Natural killer cell (primary cell): ENCODE measurements at regions not wholly inside any gene's neighbourhood (a gene's known extent, or its start where the extent isn't known, plus 50 kb on each side); places are given as distances from the start of the nearest gene placed in this dataset.

Experiments
- ATAC-seq, 3 donors: fragments of 150-1000 bp in 2 of 3; fragments of 200-7000 bp in 1 of 3; cut with Tn5 transposase; 1 replicate in 1 of 3; 2 replicates in 2 of 3; pipeline ENCODE4 v1.10.0; 2021; ENCODE audit warnings: mild to moderate bottlenecking in 2 of 3, moderate library complexity in 2 of 3
- DNase-seq, 2 donors: peaks; one replicate each; pipeline versions ENCODE4 v3.0.0 to v3.0.0-alpha.2; 2013 to 2021; ENCODE audit warnings: mixed read lengths in 1 of 2
- H3K27ac ChIP-seq: one replicate; pipeline ENCODE4 v1.5.1; 2013; ENCODE audit warnings: mild to moderate bottlenecking, low read length
- H3K27me3 ChIP-seq: one replicate; pipeline ENCODE4 v1.6.1; 2013; ENCODE audit warnings: low read length; ENCODE audit not compliant: control insufficient read depth, insufficient read depth
- H3K36me3 ChIP-seq: one replicate; pipeline ENCODE4 v1.6.1; 2013; ENCODE audit warnings: low read length; ENCODE audit not compliant: control insufficient read depth, insufficient read depth
- H3K4me1 ChIP-seq: one replicate; pipeline ENCODE4 v1.6.1; 2013; ENCODE audit warnings: low read length; ENCODE audit not compliant: control insufficient read depth, insufficient read depth
- H3K4me3 ChIP-seq: one replicate; pipeline ENCODE4 v1.5.1; 2013; ENCODE audit warnings: low read length
- H3K9me3 ChIP-seq: one replicate; pipeline ENCODE4 v1.6.1; 2013; ENCODE audit warnings: low read length; ENCODE audit not compliant: control insufficient read depth, insufficient read depth
- H3K27ac Mint-ChIP-seq, 2 donors: one replicate each; pipeline ENCODE4 v1.8.0; 2022; ENCODE audit warnings: mild to moderate bottlenecking in 2 of 2, mixed read lengths in 2 of 2, moderate library complexity in 1 of 2
- H3K27me3 Mint-ChIP-seq, 2 donors: one replicate each; pipeline ENCODE4 v1.8.0; 2022; ENCODE audit warnings: low read depth in 2 of 2, mixed read lengths in 2 of 2
- H3K36me3 Mint-ChIP-seq: one replicate; pipeline ENCODE4 v1.8.0; 2022; ENCODE audit warnings: mixed read lengths
- H3K4me1 Mint-ChIP-seq, 2 donors: one replicate each; pipeline ENCODE4 v1.8.0; 2022; ENCODE audit warnings: mixed read lengths in 2 of 2
- H3K4me3 Mint-ChIP-seq: one replicate; pipeline ENCODE4 v1.8.0; 2022; ENCODE audit warnings: mild to moderate bottlenecking, moderate library complexity, mixed read lengths
- H3K9me3 Mint-ChIP-seq, 2 donors: one replicate each; pipeline ENCODE4 v1.8.0; 2022; ENCODE audit warnings: mixed read lengths in 2 of 2
- CTCF ChIP-seq: fragments of 200-600 bp; IDR thresholded peaks from one replicate; pipeline ENCODE4 v1.8.0; 2022; ENCODE audit warnings: antibody characterized with exemption
- WGBS: methylation state at CpG from one replicate; pipeline ENCODE4 v1.1.7; 2013; ENCODE audit warnings: missing lambda C conversion rate; ENCODE audit not compliant: insufficient coverage; 5-methylcytosine and 5-hydroxymethylcytosine counted together
- intact Hi-C: fragments of 100-400 bp; cut with micrococcal nuclease; formaldehyde crosslinking; loops from one replicate; pipeline ENCODE4 v1.14.2; 2022

- intact Hi-C loops: no loop called here
- no peak overlapping the region for H3K4me3 Mint-ChIP-seq
- H3K4me1 ChIP-seq: no peaks in the 10 kb centered on the region
- no peak for ATAC-seq
- H3K27me3 Mint-ChIP-seq: peaks cover 3 to 9% of the 10 kb centered on the region in 2 donors
- DNase-seq: no peak
- no peak overlapping the region for H3K4me3 ChIP-seq
- WGBS: 43% methylated on average over 7 of the region's 8 CpGs
- H3K27me3 ChIP-seq: no peaks in the 10 kb centered on the region
- H3K9me3 Mint-ChIP-seq: no peaks in the 10 kb centered on the region
- TF ChIP-seq CTCF: no peak
- H3K9me3 ChIP-seq: no peaks in the 10 kb centered on the region
- no peak overlapping the region for H3K27ac Mint-ChIP-seq
- no peak overlapping the region for H3K27ac ChIP-seq
- H3K36me3 ChIP-seq: no peaks in the 10 kb centered on the region
- no peaks in the 10 kb centered on the region for H3K4me1 Mint-ChIP-seq
- H3K36me3 Mint-ChIP-seq: no peaks in the 10 kb centered on the region
Observed at GRCh38 chr1:17881761-17882160, 126.6 kb downstream of the ACTL8 start.

DNA sequence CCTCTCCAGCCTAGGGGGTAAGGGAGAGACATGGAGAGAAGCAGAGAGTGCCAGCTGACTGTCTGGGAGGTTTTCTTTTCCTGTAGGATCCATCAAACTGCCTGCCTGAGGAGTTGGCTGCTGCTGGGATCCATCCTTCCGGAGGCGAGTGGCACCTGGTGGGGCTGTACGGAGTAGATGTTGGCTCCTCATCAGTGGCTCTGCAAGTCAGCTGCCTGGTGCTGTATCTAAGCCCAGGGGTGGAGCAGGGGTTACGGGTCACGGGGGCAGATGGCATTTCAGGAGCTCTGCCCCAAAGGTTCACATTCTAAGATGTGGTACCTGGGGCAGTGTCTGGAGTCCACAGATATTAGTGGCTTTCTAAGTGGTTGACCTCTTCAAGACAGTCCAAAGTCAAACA, 128.0 kb downstream of the ACTL8 start:
- Mint-ChIP-seq H3K27ac (no peak overlapping the region), H3K27me3 (peaks cover 3 to 9% of the 10 kb centered on the region in 2 donors), H3K4me1 (no peaks in the 10 kb centered on the region), H3K4me3 (no peak overlapping the region), H3K36me3 (no peaks in the 10 kb centered on the region), H3K9me3 (no peaks in the 10 kb centered on the region)
- Histone ChIP-seq H3K9me3 (no peaks in the 10 kb centered on the region), H3K4me1 (no peaks in the 10 kb centered on the region), H3K27ac (no peak overlapping the region), H3K27me3 (no peaks in the 10 kb centered on the region), H3K36me3 (no peaks in the 10 kb centered on the region), H3K4me3 (no peak overlapping the region)
- WGBS: 92% methylated on average over 5 of the region's 5 CpGs
- DNase-seq (no peak), ATAC-seq (no peak)
- TF ChIP-seq CTCF: no peak
- intact Hi-C loops: no loop called here

- no peaks in the 10 kb centered on the region for H3K4me1 Mint-ChIP-seq
- Histone ChIP-seq H3K27ac (no peak overlapping the region), H3K27me3 (no peaks in the 10 kb centered on the region), H3K9me3 (no peaks in the 10 kb centered on the region), H3K36me3 (no peaks in the 10 kb centered on the region), H3K4me3 (no peak overlapping the region), H3K4me1 (no peaks in the 10 kb centered on the region)
- TF ChIP-seq CTCF: no peak
- no peak overlapping the region for H3K4me3 Mint-ChIP-seq
- DNase-seq (no peak), ATAC-seq (no peak)
- no peaks in the 10 kb centered on the region for H3K36me3 Mint-ChIP-seq
- H3K27ac Mint-ChIP-seq: no peak overlapping the region
- WGBS: 85% methylated on average over 12 of the region's 12 CpGs
- intact Hi-C loops: no loop called here
- no peaks in the 10 kb centered on the region for H3K9me3 Mint-ChIP-seq
- peaks cover 3 to 9% of the 10 kb centered on the region in 2 donors for H3K27me3 Mint-ChIP-seq
Observed at GRCh38 chr1:17883662-17884395, 128.7 kb downstream of the ACTL8 start.
